H1 (cell line): ENCODE measurements at regions not wholly inside any gene's neighbourhood (a gene's known extent, or its start where the extent isn't known, plus 50 kb on each side); places are given as distances from the start of the nearest gene placed in this dataset.

Experiments used
- CTCF ChIA-PET: fragments of 300-600 bp; sonication (Branson Sonifier 250); formaldehyde crosslinking; loops from one replicate; lab custom pipeline; 2021; ENCODE audit not compliant: partially characterized antibody; lab: Charles Lee
- POLR2A ChIA-PET: fragments of 300-600 bp; sonication (Branson Sonifier 250); formaldehyde crosslinking; loops from one replicate; lab custom pipeline; 2021; ENCODE audit warnings: inconsistent platforms; ENCODE audit not compliant: partially characterized antibody; lab: Charles Lee
- DNase-seq, 2 experiments: peaks; one replicate each; pipeline versions ENCODE4 v3.0.0 to v3.0.0-alpha.2; 2010 to 2022; ENCODE audit warnings: low spot score in 2 of 2, low read depth in 1 of 2, mixed read lengths in 1 of 2
- FAIRE-seq: peaks from 2 replicates; lab custom pipeline; 2011; peaks lifted over from hg19 to GRCh38; lab: Jason Lieb, UNC
- H2AFZ ChIP-seq: 2 replicates; pipeline ENCODE4 v1.8.1; 2012; ENCODE audit warnings: low read length, inconsistent platforms
- H2AK5ac ChIP-seq: 2 replicates; pipeline ENCODE4 v1.6.1; 2013; ENCODE audit warnings: low read depth, low read length
- H2BK120ac ChIP-seq: replicated peaks from 2 replicates; pipeline ENCODE3; 2013; ENCODE audit warnings: low read depth, low read length, inconsistent platforms
- H2BK12ac ChIP-seq: 2 replicates; pipeline ENCODE4 v1.6.1; 2013; ENCODE audit warnings: low read depth, low read length
- H2BK15ac ChIP-seq: 2 replicates; pipeline ENCODE4 v1.6.1; 2013; ENCODE audit warnings: low read length
- H2BK20ac ChIP-seq: 2 replicates; pipeline ENCODE4 v1.6.1; 2013; ENCODE audit warnings: low read length
- H2BK5ac ChIP-seq: 2 replicates; pipeline ENCODE4 v1.6.1; 2013; ENCODE audit warnings: low read depth, low read length
- H3K14ac ChIP-seq: 2 replicates; pipeline ENCODE4 v1.6.1; 2013; ENCODE audit warnings: inconsistent platforms; ENCODE audit not compliant: insufficient read length
- H3K18ac ChIP-seq: 2 replicates; pipeline ENCODE4 v1.6.1; 2013; ENCODE audit warnings: low read length; ENCODE audit errors: extremely low read depth
- H3K23ac ChIP-seq: 2 replicates; pipeline ENCODE4 v1.6.1; 2013; ENCODE audit warnings: inconsistent platforms; ENCODE audit not compliant: insufficient read length
- H3K23me2 ChIP-seq: 2 replicates; pipeline ENCODE4 v1.6.1; 2013; ENCODE audit warnings: low read depth, low read length
- H3K27ac ChIP-seq: 2 replicates; pipeline ENCODE4 v1.6.1; 2011; ENCODE audit warnings: low read depth, low read length, inconsistent platforms
- H3K27me3 ChIP-seq, 4 experiments: replicated peaks in 1 of 4; 1 replicate in 1 of 4; 2 replicates in 3 of 4; pipeline versions ENCODE4 v1.6.1 to v1.8.1; 2011 to 2013; ENCODE audit warnings: low read length in 3 of 4, mild to moderate bottlenecking in 3 of 4, inconsistent platforms in 2 of 4, mixed read lengths in 2 of 4, moderate library complexity in 1 of 4; ENCODE audit not compliant: control insufficient read depth in 3 of 4, insufficient read depth in 3 of 4; ENCODE audit errors: extremely low read depth in 1 of 4
- H3K36me3 ChIP-seq, 4 experiments: 2 replicates each; pipeline versions ENCODE4 v1.6.1 to v1.8.1; 2011 to 2013; ENCODE audit warnings: mild to moderate bottlenecking in 4 of 4, low read length in 3 of 4, moderate library complexity in 2 of 4, control low read depth in 1 of 4, inconsistent platforms in 1 of 4; ENCODE audit not compliant: insufficient read depth in 4 of 4, control insufficient read depth in 2 of 4
- H3K4ac ChIP-seq: replicated peaks from 2 replicates; pipeline ENCODE3; 2013; ENCODE audit warnings: low read length, low read depth, mixed read lengths, inconsistent platforms; ENCODE audit not compliant: insufficient read length
- H3K4me1 ChIP-seq, 4 experiments: replicated peaks in 1 of 4; 1 replicate in 1 of 4; 2 replicates in 3 of 4; pipeline versions ENCODE4 v1.6.1 to v1.8.1; 2011 to 2013; ENCODE audit warnings: low read length in 3 of 4, inconsistent platforms in 2 of 4, mixed read lengths in 1 of 4; ENCODE audit not compliant: insufficient read depth in 4 of 4, control insufficient read depth in 3 of 4
- H3K4me2 ChIP-seq, 2 experiments: 2 replicates each; pipeline versions ENCODE4 v1.6.1 to v1.8.1; 2011 to 2013; ENCODE audit warnings: low read depth in 2 of 2, low read length in 2 of 2, control low read depth in 1 of 2, inconsistent platforms in 1 of 2, mild to moderate bottlenecking in 1 of 2; ENCODE audit not compliant: insufficient read depth in 1 of 2
- H3K4me3 ChIP-seq, 4 experiments: fragments of 200-600, 300-600 bp in 1 of 4; sonication (generic), shearing (Covaris generic), sonication (Bioruptor Twin) in 1 of 4; 2 replicates each; pipeline versions ENCODE4 v1.5.1 to v1.8.1; 2011 to 2016; ENCODE audit warnings: low read length in 4 of 4, low read depth in 3 of 4, control low read depth in 2 of 4, inconsistent platforms in 2 of 4, mild to moderate bottlenecking in 2 of 4, mixed read lengths in 1 of 4, moderate library complexity in 1 of 4; ENCODE audit not compliant: insufficient read depth in 2 of 4; ENCODE audit errors: extremely low read depth in 1 of 4
- H3K56ac ChIP-seq: replicated peaks from 2 replicates; pipeline ENCODE3; 2013; ENCODE audit warnings: low read depth, mild to moderate bottlenecking, mixed read lengths, low read length, inconsistent platforms; ENCODE audit not compliant: insufficient read length
- H3K79me1 ChIP-seq: 2 replicates; pipeline ENCODE4 v1.6.1; 2013; ENCODE audit warnings: low read depth, low read length, control low read depth
- H3K79me2 ChIP-seq, 2 experiments: 2 replicates each; pipeline versions ENCODE4 v1.6.1 to v1.8.1; 2012 to 2013; ENCODE audit warnings: low read length in 2 of 2, mild to moderate bottlenecking in 2 of 2, inconsistent platforms in 1 of 2; ENCODE audit not compliant: insufficient read depth in 2 of 2, control insufficient read depth in 1 of 2
- H3K9ac ChIP-seq, 4 experiments: replicated peaks in 1 of 4; 1 replicate in 1 of 4; 2 replicates in 3 of 4; pipeline versions ENCODE4 v1.6.1 to v1.8.1; 2011 to 2013; ENCODE audit warnings: low read depth in 3 of 4, low read length in 3 of 4, control low read depth in 2 of 4, mild to moderate bottlenecking in 2 of 4, moderate library complexity in 2 of 4, inconsistent platforms in 1 of 4; ENCODE audit errors: extremely low read depth in 1 of 4
- H3K9me3 ChIP-seq, 2 experiments: 2 replicates each; pipeline versions ENCODE4 v1.6.1 to v1.8.1; 2012 to 2013; ENCODE audit warnings: mild to moderate bottlenecking in 2 of 2, moderate library complexity in 2 of 2, control low read depth in 1 of 2, inconsistent platforms in 1 of 2, low read depth in 1 of 2, low read length in 1 of 2, mixed read lengths in 1 of 2; ENCODE audit not compliant: insufficient read depth in 2 of 2
- H4K20me1 ChIP-seq, 2 experiments: replicated peaks in 1 of 2; 2 replicates each; pipeline versions ENCODE3 to v1.8.1; 2011 to 2013; ENCODE audit warnings: inconsistent platforms in 2 of 2, low read length in 2 of 2, mild to moderate bottlenecking in 1 of 2; ENCODE audit not compliant: insufficient read depth in 2 of 2, control insufficient read depth in 1 of 2
- H4K5ac ChIP-seq: 2 replicates; pipeline ENCODE4 v1.6.1; 2013; ENCODE audit warnings: low read length, low read depth, mixed read lengths, inconsistent platforms; ENCODE audit not compliant: insufficient read length
- H4K8ac ChIP-seq: 2 replicates; pipeline ENCODE4 v1.8.0; 2013; ENCODE audit warnings: mild to moderate bottlenecking, moderate library complexity, low read length, inconsistent platforms; ENCODE audit not compliant: insufficient read depth; ENCODE audit errors: extremely low read depth
- H4K91ac ChIP-seq: replicated peaks from 2 replicates; pipeline ENCODE3; 2013; ENCODE audit warnings: low read length, mixed read lengths, inconsistent platforms; ENCODE audit not compliant: insufficient read length
- CBX5 ChIP-seq: fragments of 300-800, 300-1000 bp; sonication (generic); IDR thresholded peaks from 2 replicates; pipeline ENCODE4 v1.7.1; 2016; ENCODE audit warnings: antibody characterized with exemption, low read length, low read depth
- CHD1 ChIP-seq: IDR thresholded peaks from 2 replicates; pipeline ENCODE4 v1.6.1; 2012; ENCODE audit warnings: low read depth, low read length, improper control_type of control experiment
- EZH2 ChIP-seq: fragments of 200-600 bp; sonication (generic); IDR thresholded peaks from 2 replicates; pipeline ENCODE4 v1.7.1; 2012; ENCODE audit warnings: low read depth, mild to moderate bottlenecking, moderate library complexity, low read length, inconsistent platforms; ENCODE audit not compliant: severe bottlenecking
- GABPA ChIP-seq: IDR thresholded peaks from 2 replicates; pipeline ENCODE4 v1.6.1; 2011; ENCODE audit warnings: mild to moderate bottlenecking, low read length, moderate library complexity, borderline replicate concordance; ENCODE audit not compliant: insufficient read depth
- JUND ChIP-seq: IDR thresholded peaks from 2 replicates; pipeline ENCODE4 v1.6.1; 2011; ENCODE audit warnings: mild to moderate bottlenecking, improper control_type of control experiment, low read length
- SRF ChIP-seq: IDR thresholded peaks from 2 replicates; pipeline ENCODE4 v1.6.1; 2011; ENCODE audit warnings: mild to moderate bottlenecking, low read depth, low read length, moderate library complexity
- TEAD4 ChIP-seq: IDR thresholded peaks from 2 replicates; pipeline ENCODE4 v1.6.1; 2012; ENCODE audit warnings: low read depth, low read length, inconsistent platforms, mixed read lengths

DNA sequence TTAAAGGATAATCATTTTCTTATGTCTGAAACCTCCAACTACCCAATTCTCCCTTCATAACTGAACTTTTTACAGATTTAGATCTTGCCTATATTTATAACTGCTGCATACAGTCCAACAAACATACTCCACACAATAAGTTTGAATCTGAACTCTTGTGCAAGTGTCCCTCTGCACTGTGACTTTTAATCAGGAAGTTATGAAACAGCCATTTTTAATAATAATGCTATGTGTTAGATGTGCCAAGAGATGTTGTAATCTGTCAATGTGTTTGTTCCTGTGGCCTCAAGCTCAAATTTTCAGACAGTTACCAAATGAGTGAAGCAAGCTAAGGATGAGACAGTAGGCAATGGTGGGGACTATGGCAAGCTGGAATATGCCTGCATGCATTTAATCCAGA, 57.6 kb upstream of the MTAP start:
- ChIA-PET POLR2A (no interaction called here), CTCF (interaction anchor here (0.7 to 1.2 kb wide), 3 partner anchors 12 to 252 kb away, joined by 3 to 4 read pairs (median 3); no protein-coding TSS in a partner anchor)
- Histone ChIP-seq H3K36me3 (no peaks in the 10 kb centered on the region), H4K91ac (no peak overlapping the region), H3K79me1 (no peaks in the 10 kb centered on the region), H3K18ac (no peak overlapping the region), H3K4me2 (no peak overlapping the region), H2BK12ac (no peak overlapping the region), H3K56ac (no peak overlapping the region), H3K4ac (no peak overlapping the region), H2AFZ (no peak overlapping the region), H2BK120ac (no peak overlapping the region), H3K14ac (no peak overlapping the region), H4K20me1 (peaks cover 7% of the 10 kb centered on the region in 2 experiments), H2BK20ac (no peak overlapping the region), H3K23ac (no peak overlapping the region), H3K27ac (no peak overlapping the region), H3K9me3 (no peaks in the 10 kb centered on the region), H3K4me3 (no peak overlapping the region), H4K5ac (no peak overlapping the region), H2BK5ac (no peak overlapping the region), H3K79me2 (no peaks in the 10 kb centered on the region), H2BK15ac (no peak overlapping the region), H3K4me1 (no peaks in the 10 kb centered on the region), H3K23me2 (no peaks in the 10 kb centered on the region), H2AK5ac (no peak overlapping the region), H3K27me3 (peaks cover 27 to 87% (median 60%) of the 10 kb centered on the region in 4 experiments), H4K8ac (no peak overlapping the region), H3K9ac (no peak overlapping the region)
- DNase-seq (no peak), FAIRE-seq (no peak)
- TF ChIP-seq GABPA (no peak), CBX5 (no peak), EZH2 (no peak), JUND (no peak), TEAD4 (no peak), CHD1 (no peak), SRF (no peak)
